ENCODE measurements at regions not wholly inside any gene's neighbourhood (a gene's known extent, or its start where the extent isn't known, plus 50 kb on each side); places are given as distances from the start of the nearest gene placed in this dataset.

DNA sequence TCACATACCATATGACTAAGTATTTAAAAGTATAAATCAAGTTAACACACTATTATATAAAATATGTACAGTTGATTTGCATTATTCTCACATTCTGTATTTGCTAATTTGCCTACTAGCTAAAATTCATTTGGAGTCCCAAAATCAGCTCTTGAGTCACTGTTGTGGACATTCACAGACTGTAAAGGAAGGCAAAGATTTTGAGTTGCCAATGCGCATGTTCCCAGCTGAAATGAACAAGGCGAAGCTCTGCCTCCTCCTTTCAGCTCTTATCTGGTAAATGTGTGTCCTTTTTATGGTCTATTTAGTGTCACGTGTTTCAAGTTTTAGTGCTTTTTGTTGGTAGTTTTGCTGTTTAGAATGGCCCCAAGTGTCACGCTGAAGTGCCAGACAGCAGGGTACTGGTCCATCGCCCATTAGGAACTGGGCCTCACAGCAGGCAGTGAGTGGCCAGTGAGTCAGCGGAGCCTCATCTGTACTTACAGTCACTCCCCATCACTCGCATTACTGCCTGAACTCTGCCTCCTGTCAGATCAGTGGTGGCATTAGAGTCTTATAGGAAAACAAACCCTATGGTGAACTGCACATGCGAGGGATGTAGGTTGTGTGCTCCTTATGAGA lies 87.2 kb upstream of the ADTRP start:
- TF ChIP-seq POLR2AphosphoS5 (IDR thresholded peaks at IDR 0.05; ENCODE audit: low read depth, low read length) (no peak), SIN3A (IDR thresholded peaks at IDR 0.05; ENCODE audit: borderline replicate concordance, insufficient read depth, low read length) (no peak), TAF1 (IDR thresholded peaks at IDR 0.05; ENCODE audit: borderline replicate concordance, insufficient read depth, low read length) (no peak), FOXP2 (optimal IDR thresholded peaks at IDR 0.05; ENCODE audit: borderline replicate concordance, extremely low read depth, extremely low read length, insufficient read depth) (no peak)
- TF ChIP-seq, protein P1, sequence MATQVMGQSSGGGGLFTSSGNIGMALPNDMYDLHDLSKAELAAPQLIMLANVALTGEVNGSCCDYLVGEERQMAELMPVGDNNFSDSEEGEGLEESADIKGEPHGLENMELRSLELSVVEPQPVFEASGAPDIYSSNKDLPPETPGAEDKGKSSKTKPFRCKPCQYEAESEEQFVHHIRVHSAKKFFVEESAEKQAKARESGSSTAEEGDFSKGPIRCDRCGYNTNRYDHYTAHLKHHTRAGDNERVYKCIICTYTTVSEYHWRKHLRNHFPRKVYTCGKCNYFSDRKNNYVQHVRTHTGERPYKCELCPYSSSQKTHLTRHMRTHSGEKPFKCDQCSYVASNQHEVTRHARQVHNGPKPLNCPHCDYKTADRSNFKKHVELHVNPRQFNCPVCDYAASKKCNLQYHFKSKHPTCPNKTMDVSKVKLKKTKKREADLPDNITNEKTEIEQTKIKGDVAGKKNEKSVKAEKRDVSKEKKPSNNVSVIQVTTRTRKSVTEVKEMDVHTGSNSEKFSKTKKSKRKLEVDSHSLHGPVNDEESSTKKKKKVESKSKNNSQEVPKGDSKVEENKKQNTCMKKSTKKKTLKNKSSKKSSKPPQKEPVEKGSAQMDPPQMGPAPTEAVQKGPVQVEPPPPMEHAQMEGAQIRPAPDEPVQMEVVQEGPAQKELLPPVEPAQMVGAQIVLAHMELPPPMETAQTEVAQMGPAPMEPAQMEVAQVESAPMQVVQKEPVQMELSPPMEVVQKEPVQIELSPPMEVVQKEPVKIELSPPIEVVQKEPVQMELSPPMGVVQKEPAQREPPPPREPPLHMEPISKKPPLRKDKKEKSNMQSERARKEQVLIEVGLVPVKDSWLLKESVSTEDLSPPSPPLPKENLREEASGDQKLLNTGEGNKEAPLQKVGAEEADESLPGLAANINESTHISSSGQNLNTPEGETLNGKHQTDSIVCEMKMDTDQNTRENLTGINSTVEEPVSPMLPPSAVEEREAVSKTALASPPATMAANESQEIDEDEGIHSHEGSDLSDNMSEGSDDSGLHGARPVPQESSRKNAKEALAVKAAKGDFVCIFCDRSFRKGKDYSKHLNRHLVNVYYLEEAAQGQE (IDR thresholded peaks at IDR 0.05; ENCODE audit: insufficient read depth in 1 of 2, low read depth in 2 of 2, low read length in 2 of 2), result no peak
